K562 (cell line): ENCODE measurements at regions not wholly inside any gene's neighbourhood (a gene's known extent, or its start where the extent isn't known, plus 50 kb on each side); places are given as distances from the start of the nearest gene placed in this dataset.

Experiments used
- ATAC-seq: fragments of 200-7000 bp; cut with Tn5 transposase; 3 replicates; pipeline ENCODE4 v1.9.1; 2020; ENCODE audit warnings: moderate library complexity
- BruUV-seq: library from RNA; stranded (reverse); fragments of 400-500 nt; replicated peaks from 2 replicates; lab custom pipeline; 2021; lab: Mats Ljungman, UMichigan
- CTCF ChIA-PET: fragments of 300-600 bp; formaldehyde crosslinking; extraction: SDS; loops from one replicate; lab custom pipeline; 2021; ENCODE audit warnings: low intra/inter-chr PET ratio; lab: Yijun Ruan, JAX
- POLR2A ChIA-PET: fragments of 300-600, 350-650 bp; sonication (Branson Sonifier 250); formaldehyde crosslinking; extraction: SDS; loops from one replicate; lab custom pipeline; 2021; ENCODE audit warnings: antibody characterized with exemption, inconsistent platforms; lab: Yijun Ruan, JAX
- DNase-seq, 4 experiments: peaks; one replicate each; pipeline versions ENCODE4 v3.0.0 to v3.0.0-alpha.2; 2011 to 2018; ENCODE audit warnings: low spot score in 3 of 4, mixed read lengths in 3 of 4; ENCODE audit errors: extremely low read depth in 1 of 4
- FAIRE-seq: peaks from 2 replicates; lab custom pipeline; 2011; peaks lifted over from hg19 to GRCh38; lab: Jason Lieb, UNC
- H2AFZ ChIP-seq: 2 replicates; pipeline ENCODE4 v1.6.0; 2011; ENCODE audit warnings: low read depth, low read length, control low read depth, inconsistent platforms
- H3K27ac ChIP-seq: fragments of 200-600 bp; 3 replicates; pipeline ENCODE4 v1.8.0; 2011; ENCODE audit warnings: low read depth, mild to moderate bottlenecking, control low read depth, inconsistent platforms, low read length, moderate library complexity, mixed read lengths; ENCODE audit errors: extremely low read depth
- H3K27me3 ChIP-seq, 2 experiments: fragments of 300-600 bp in 1 of 2; 2 replicates in 1 of 2; 3 replicates in 1 of 2; pipeline versions ENCODE4 v1.6.0 to v1.8.0; 2011; ENCODE audit warnings: inconsistent platforms in 2 of 2, low read length in 2 of 2, mild to moderate bottlenecking in 1 of 2, mixed read lengths in 1 of 2, moderate library complexity in 1 of 2; ENCODE audit not compliant: control insufficient read depth in 2 of 2, insufficient read depth in 2 of 2
- H3K36me3 ChIP-seq: fragments of 300-600 bp; 3 replicates; pipeline ENCODE4 v1.8.0; 2011; ENCODE audit warnings: mild to moderate bottlenecking, low read length, inconsistent platforms; ENCODE audit not compliant: control insufficient read depth, insufficient read depth
- H3K4me1 ChIP-seq, 2 experiments: fragments of 200-600 bp in 1 of 2; replicated peaks in 1 of 2; 2 replicates in 1 of 2; 3 replicates in 1 of 2; pipeline versions ENCODE4 v1.5.1 to v1.8.0; 2011; ENCODE audit warnings: inconsistent platforms in 2 of 2, low read length in 2 of 2, mild to moderate bottlenecking in 1 of 2, mixed read lengths in 1 of 2, moderate library complexity in 1 of 2; ENCODE audit not compliant: control insufficient read depth in 2 of 2, insufficient read depth in 2 of 2
- H3K4me2 ChIP-seq: 2 replicates; pipeline ENCODE4 v1.6.1; 2011; ENCODE audit warnings: low read length, control low read depth, inconsistent platforms, mixed read lengths; ENCODE audit not compliant: insufficient read depth
- H3K4me3 ChIP-seq: fragments of 200-600 bp; sonication (generic), shearing (Covaris generic); 2 replicates; pipeline ENCODE4 v1.5.1; 2016; ENCODE audit warnings: control low read depth, inconsistent platforms
- H3K79me2 ChIP-seq: fragments of 200-600 bp; 3 replicates; pipeline ENCODE4 v1.8.0; 2011; ENCODE audit warnings: low read length, inconsistent platforms; ENCODE audit not compliant: control insufficient read depth, insufficient read depth
- H3K9ac ChIP-seq, 2 experiments: 2 replicates each; pipeline versions ENCODE4 v1.6.0 to v1.6.1; 2011; ENCODE audit warnings: low read depth in 2 of 2, low read length in 2 of 2, control low read depth in 1 of 2, inconsistent platforms in 1 of 2, mild to moderate bottlenecking in 1 of 2, mixed read lengths in 1 of 2; ENCODE audit not compliant: insufficient read depth in 1 of 2
- H3K9me1 ChIP-seq: one replicate; pipeline ENCODE4 v1.6.0; 2011; ENCODE audit warnings: inconsistent platforms, mild to moderate bottlenecking, low read length, moderate library complexity; ENCODE audit not compliant: control insufficient read depth, insufficient read depth
- H3K9me3 ChIP-seq: replicated peaks from 2 replicates; pipeline ENCODE4 v1.5.1; 2011; ENCODE audit warnings: low read depth, low read length, inconsistent platforms; ENCODE audit not compliant: control insufficient read depth, insufficient read depth
- H4K20me1 ChIP-seq: replicated peaks from 2 replicates; pipeline ENCODE4 v1.6.1; 2011; ENCODE audit warnings: low read length, inconsistent platforms, mixed read lengths; ENCODE audit not compliant: control insufficient read depth, insufficient read depth
- KAT8 ChIP-seq: fragments of 450-650 bp; IDR thresholded peaks from 2 replicates; pipeline ENCODE4 v1.6.1; 2016; ENCODE audit warnings: low read depth, mild to moderate bottlenecking
- NCOA2 ChIP-seq, 2 experiments: fragments of 450-650 bp; IDR thresholded peaks; 2 replicates each; pipeline ENCODE4 v1.6.1; 2018; ENCODE audit warnings: mild to moderate bottlenecking in 2 of 2, moderate library complexity in 1 of 2; ENCODE audit not compliant: partially characterized antibody in 2 of 2
- NONO ChIP-seq, 2 experiments: fragments of 200-400 bp in 1 of 2; fragments of 450-650 bp in 1 of 2; formaldehyde crosslinking in 1 of 2; IDR thresholded peaks; 2 replicates each; pipeline ENCODE4 v1.6.1; 2017; ENCODE audit warnings: low read depth in 2 of 2, mild to moderate bottlenecking in 2 of 2, moderate library complexity in 2 of 2, low read length in 1 of 2
- RB1 ChIP-seq: fragments of 450-650 bp; IDR thresholded peaks from 2 replicates; pipeline ENCODE4 v1.6.1; 2017; ENCODE audit warnings: low read depth, mild to moderate bottlenecking
- ZNF140 ChIP-seq: fragments of 250-450 bp; sonication (Bioruptor Pico); IDR thresholded peaks from 2 replicates; pipeline ENCODE4 v1.8.0; 2021; ENCODE audit warnings: moderate library complexity, mild to moderate bottlenecking, inconsistent platforms
- ZNF586 ChIP-seq: fragments of 450-650 bp; formaldehyde crosslinking; conservative IDR thresholded peaks from 2 replicates; pipeline ENCODE4 v1.4.0; 2020; ENCODE audit warnings: mild to moderate bottlenecking, moderate library complexity
- ZNF668 ChIP-seq: fragments of 250-450 bp; sonication (Bioruptor Pico); IDR thresholded peaks from 2 replicates; pipeline ENCODE4 v1.8.0; 2022; ENCODE audit warnings: mild to moderate bottlenecking, inconsistent platforms
- ZNF707 ChIP-seq: fragments of 250-450 bp; sonication (Bioruptor Pico); conservative IDR thresholded peaks from 2 replicates; pipeline ENCODE4 v1.8.0; 2022; ENCODE audit warnings: inconsistent platforms, mild to moderate bottlenecking, moderate library complexity
- WGBS: fragments of 100-300 bp; shearing (Covaris generic); methylation state at CpG from one replicate; pipeline ENCODE4 v1.1.6; 2016; ENCODE audit warnings: low coverage, mixed read lengths; ENCODE audit not compliant: insufficient coverage; ENCODE audit errors: missing lambda C conversion rate; 5-methylcytosine and 5-hydroxymethylcytosine counted together
- in situ Hi-C: fragments of 300-500 bp; cut with MboI; formaldehyde crosslinking; loops from 4 replicates; pipeline ENCODE4 v1.15.0; 2018; ENCODE audit warnings: inconsistent platforms, mixed read lengths
- intact Hi-C: fragments of 100-400 bp; cut with micrococcal nuclease; formaldehyde crosslinking; loops from 2 replicates; pipeline ENCODE4 v1.14.2; 2022
- TF ChIP-seq, protein P1 (sequence below): fragments of 250-450 bp; sonication (Bioruptor Pico); IDR thresholded peaks from 2 replicates; pipeline ENCODE4 v1.5.0; 2021; ENCODE audit warnings: mild to moderate bottlenecking, borderline replicate concordance
- TF ChIP-seq, protein P2 (sequence below): sonication (generic); formaldehyde crosslinking; IDR thresholded peaks from 2 replicates; pipeline ENCODE4 v1.8.0; 2022; ENCODE audit warnings: mild to moderate bottlenecking, low read depth, missing genetic modification reagents
- TF ChIP-seq, protein P3 (sequence below): sonication (generic); formaldehyde crosslinking; IDR thresholded peaks from 2 replicates; pipeline ENCODE4 v1.8.1; 2023; ENCODE audit warnings: mild to moderate bottlenecking, missing genetic modification reagents

DNA sequence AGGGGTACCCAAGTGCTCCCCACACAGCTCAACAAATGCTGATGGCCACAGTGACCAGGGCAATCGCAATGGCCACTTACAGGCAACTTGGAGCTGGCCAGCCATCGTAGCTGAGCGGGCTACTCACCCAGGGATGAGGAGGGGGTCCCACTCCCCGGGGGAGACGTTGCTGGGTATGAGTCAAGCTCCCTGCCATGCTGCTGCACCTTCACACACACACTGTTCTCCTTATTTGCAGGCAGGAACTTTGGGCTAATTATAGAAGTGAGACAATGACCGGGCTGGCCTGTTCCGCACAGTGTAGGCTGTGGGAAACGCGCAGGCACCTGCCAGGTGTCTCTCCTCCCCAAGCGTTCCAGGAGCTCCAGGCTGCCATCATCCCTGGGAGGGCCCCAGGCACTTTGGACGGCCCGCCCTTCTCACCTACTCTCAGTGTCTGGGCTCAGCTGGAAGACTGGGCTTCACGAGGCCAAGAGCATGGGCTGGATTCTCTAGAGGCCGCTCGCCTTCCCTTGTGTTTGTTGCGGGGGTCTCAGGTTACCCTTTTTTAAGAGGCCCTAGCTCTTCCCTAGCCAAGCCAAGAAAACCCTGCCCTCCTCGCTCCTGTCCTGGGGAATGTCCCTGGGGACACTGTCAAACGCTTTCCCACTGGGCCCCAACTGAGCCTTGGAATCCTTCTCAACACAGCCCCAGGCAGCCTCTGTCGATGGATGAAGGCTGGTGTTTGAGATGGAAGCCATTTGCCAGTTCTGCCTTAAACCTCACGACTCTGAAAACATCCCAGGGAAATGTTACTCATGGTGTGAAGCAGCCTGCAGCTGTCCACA lies 73.0 kb downstream of the RTL6 start:
- Histone ChIP-seq H3K36me3 (no peaks in the 10 kb centered on the region), H3K27ac (no peak overlapping the region), H4K20me1 (no peaks in the 10 kb centered on the region), H3K4me2 (no peak overlapping the region), H3K9me1 (no peaks in the 10 kb centered on the region), H3K27me3 (peaks cover 3 to 9% of the 10 kb centered on the region in 2 experiments; a peak in 2 of 5 replicates), H3K9ac (no peak overlapping the region), H3K9me3 (no peaks in the 10 kb centered on the region), H3K4me3 (no peak overlapping the region), H3K79me2 (no peaks in the 10 kb centered on the region), H2AFZ (no peak overlapping the region), H3K4me1 (no peaks in the 10 kb centered on the region)
- DNase-seq (no peak), ATAC-seq (no peak), FAIRE-seq (no peak)
- POLR2A ChIA-PET: interaction anchor here (0.6 to 1.4 kb wide), 2 partner anchors 13 to 202 kb away, joined by 3 to 4 read pairs; no protein-coding TSS in a partner anchor
- no TSS peak for BruUV-seq
- CTCF ChIA-PET: no interaction called here
- intact Hi-C loops: no loop called here
- 4% methylated on average over 16 of the region's 20 CpGs for WGBS
- in situ Hi-C loops: no loop called here
- TF ChIP-seq ZNF586 (no peak), NCOA2 (IDR thresholded peaks at IDR 0.05; ENCODE audit: partially characterized antibody in 2 of 2) (no peak), ZNF140 (CRISPR knock-in tag) (no peak), KAT8 (no peak), RB1 (no peak), ZNF668 (CRISPR knock-in tag) (no peak), ZNF707 (CRISPR knock-in tag) (no peak), NONO (IDR thresholded peaks at IDR 0.05; ENCODE audit: low read depth in 2 of 2, low read length in 1 of 2) (no peak)
- TF ChIP-seq, protein P1, sequence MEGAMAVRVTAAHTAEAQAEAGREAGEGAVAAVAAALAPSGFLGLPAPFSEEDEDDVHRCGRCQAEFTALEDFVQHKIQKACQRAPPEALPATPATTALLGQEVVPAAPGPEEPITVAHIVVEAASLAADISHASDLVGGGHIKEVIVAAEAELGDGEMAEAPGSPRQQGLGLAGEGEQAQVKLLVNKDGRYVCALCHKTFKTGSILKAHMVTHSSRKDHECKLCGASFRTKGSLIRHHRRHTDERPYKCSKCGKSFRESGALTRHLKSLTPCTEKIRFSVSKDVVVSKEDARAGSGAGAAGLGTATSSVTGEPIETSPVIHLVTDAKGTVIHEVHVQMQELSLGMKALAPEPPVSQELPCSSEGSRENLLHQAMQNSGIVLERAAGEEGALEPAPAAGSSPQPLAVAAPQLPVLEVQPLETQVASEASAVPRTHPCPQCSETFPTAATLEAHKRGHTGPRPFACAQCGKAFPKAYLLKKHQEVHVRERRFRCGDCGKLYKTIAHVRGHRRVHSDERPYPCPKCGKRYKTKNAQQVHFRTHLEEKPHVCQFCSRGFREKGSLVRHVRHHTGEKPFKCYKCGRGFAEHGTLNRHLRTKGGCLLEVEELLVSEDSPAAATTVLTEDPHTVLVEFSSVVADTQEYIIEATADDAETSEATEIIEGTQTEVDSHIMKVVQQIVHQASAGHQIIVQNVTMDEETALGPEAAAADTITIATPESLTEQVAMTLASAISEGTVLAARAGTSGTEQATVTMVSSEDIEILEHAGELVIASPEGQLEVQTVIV (CRISPR knock-in tag): no peak
- TF ChIP-seq, protein P2, sequence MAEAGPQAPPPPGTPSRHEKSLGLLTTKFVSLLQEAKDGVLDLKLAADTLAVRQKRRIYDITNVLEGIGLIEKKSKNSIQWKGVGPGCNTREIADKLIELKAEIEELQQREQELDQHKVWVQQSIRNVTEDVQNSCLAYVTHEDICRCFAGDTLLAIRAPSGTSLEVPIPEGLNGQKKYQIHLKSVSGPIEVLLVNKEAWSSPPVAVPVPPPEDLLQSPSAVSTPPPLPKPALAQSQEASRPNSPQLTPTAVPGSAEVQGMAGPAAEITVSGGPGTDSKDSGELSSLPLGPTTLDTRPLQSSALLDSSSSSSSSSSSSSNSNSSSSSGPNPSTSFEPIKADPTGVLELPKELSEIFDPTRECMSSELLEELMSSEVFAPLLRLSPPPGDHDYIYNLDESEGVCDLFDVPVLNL: no peak
- TF ChIP-seq, protein P3, sequence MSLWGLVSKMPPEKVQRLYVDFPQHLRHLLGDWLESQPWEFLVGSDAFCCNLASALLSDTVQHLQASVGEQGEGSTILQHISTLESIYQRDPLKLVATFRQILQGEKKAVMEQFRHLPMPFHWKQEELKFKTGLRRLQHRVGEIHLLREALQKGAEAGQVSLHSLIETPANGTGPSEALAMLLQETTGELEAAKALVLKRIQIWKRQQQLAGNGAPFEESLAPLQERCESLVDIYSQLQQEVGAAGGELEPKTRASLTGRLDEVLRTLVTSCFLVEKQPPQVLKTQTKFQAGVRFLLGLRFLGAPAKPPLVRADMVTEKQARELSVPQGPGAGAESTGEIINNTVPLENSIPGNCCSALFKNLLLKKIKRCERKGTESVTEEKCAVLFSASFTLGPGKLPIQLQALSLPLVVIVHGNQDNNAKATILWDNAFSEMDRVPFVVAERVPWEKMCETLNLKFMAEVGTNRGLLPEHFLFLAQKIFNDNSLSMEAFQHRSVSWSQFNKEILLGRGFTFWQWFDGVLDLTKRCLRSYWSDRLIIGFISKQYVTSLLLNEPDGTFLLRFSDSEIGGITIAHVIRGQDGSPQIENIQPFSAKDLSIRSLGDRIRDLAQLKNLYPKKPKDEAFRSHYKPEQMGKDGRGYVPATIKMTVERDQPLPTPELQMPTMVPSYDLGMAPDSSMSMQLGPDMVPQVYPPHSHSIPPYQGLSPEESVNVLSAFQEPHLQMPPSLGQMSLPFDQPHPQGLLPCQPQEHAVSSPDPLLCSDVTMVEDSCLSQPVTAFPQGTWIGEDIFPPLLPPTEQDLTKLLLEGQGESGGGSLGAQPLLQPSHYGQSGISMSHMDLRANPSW: no peak
